ENCODE measurements at regions not wholly inside any gene's neighbourhood (a gene's known extent, or its start where the extent isn't known, plus 50 kb on each side); places are given as distances from the start of the nearest gene placed in this dataset.
"Not testable (repeated sequence)": the region's sequence is repeated elsewhere in the genome, so short reads cannot be mapped to it uniquely, and the experiment has no call there.

GRCh38 chr6:112665114-112665513 lies 318.0 kb downstream of the RFPL4B start:
- DNase-seq, result peak; percentile 42

- DNase-seq, result peak; percentile 38
Measured at GRCh38 chr6:112665815-112666214, 318.7 kb downstream of the RFPL4B start.

GRCh38 chr6:112667427-112667826 lies 320.3 kb downstream of the RFPL4B start:
- DNase-seq, result no peak

GRCh38 chr6:112680091-112680490 lies 333.0 kb downstream of the RFPL4B start:
- no peak for DNase-seq

- no peak for DNase-seq
Measured at GRCh38 chr6:112682071-112682470, 334.9 kb downstream of the RFPL4B start.

GRCh38 chr6:112683106-112683505 lies 336.0 kb downstream of the RFPL4B start:
- peak; percentile 6 for DNase-seq

GRCh38 chr6:112683926-112684325 lies 336.8 kb downstream of the RFPL4B start:
- DNase-seq, result peak; percentile 86

GRCh38 chr6:112685521-112686220 lies 338.5 kb downstream of the RFPL4B start:
- not testable (repeated sequence) for DNase-seq

GRCh38 chr6:112688487-112689165 lies 341.5 kb downstream of the RFPL4B start:
- not testable (repeated sequence) for DNase-seq

- not testable (repeated sequence) for DNase-seq
Measured at GRCh38 chr6:112689183-112689858, 342.2 kb downstream of the RFPL4B start.

- peak; percentile 66 for DNase-seq
Measured at GRCh38 chr6:112690497-112691202, 343.5 kb downstream of the RFPL4B start.

GRCh38 chr6:112691289-112691688 lies 344.2 kb downstream of the RFPL4B start:
- DNase-seq, result peak; percentile 92

GRCh38 chr6:112695001-112695400 lies 347.9 kb downstream of the RFPL4B start:
- no peak for DNase-seq

- DNase-seq, result no peak
Measured at GRCh38 chr6:112697265-112697664, 350.1 kb downstream of the RFPL4B start.

- DNase-seq, result peak; percentile 30
Measured at GRCh38 chr6:112701201-112701600, 354.1 kb downstream of the RFPL4B start.

- no peak for DNase-seq
Measured at GRCh38 chr6:112710710-112711109, 363.6 kb downstream of the RFPL4B start.

- no peak for DNase-seq
Measured at GRCh38 chr6:112713402-112713801, 366.3 kb downstream of the RFPL4B start.

GRCh38 chr6:112717401-112717800 lies 370.3 kb downstream of the RFPL4B start:
- peak; percentile 20 for DNase-seq

GRCh38 chr6:112717856-112718255 lies 370.7 kb downstream of the RFPL4B start:
- no peak for DNase-seq

- DNase-seq, result no peak
Measured at GRCh38 chr6:112725541-112726085, 378.5 kb downstream of the RFPL4B start.

- no peak for DNase-seq
Measured at GRCh38 chr6:112735129-112735528, 388.0 kb downstream of the RFPL4B start.

- DNase-seq, result no peak
Measured at GRCh38 chr6:112739766-112740165, 392.6 kb downstream of the RFPL4B start.

- DNase-seq, result no peak
Measured at GRCh38 chr6:112743323-112743722, 396.2 kb downstream of the RFPL4B start.

Data from HCEC 1CT (cell line).